IMR-90 (cell line): ENCODE measurements at regions not wholly inside any gene's neighbourhood (a gene's known extent, or its start where the extent isn't known, plus 50 kb on each side); places are given as distances from the start of the nearest gene placed in this dataset.

ENCODE experiments used
- ATAC-seq: fragments of 200-7000 bp; cut with Tn5 transposase; 2 replicates; pipeline ENCODE4 v1.9.1; 2020; ENCODE audit warnings: low read depth, mild to moderate bottlenecking, moderate library complexity
- BruUV-seq: library from RNA; stranded (reverse); fragments of 400-500 nt; replicated peaks from 2 replicates; lab custom pipeline; 2021; lab: Mats Ljungman, UMichigan
- CTCF ChIA-PET: fragments of 300-600 bp; formaldehyde crosslinking; extraction: SDS; loops from one replicate; lab custom pipeline; 2021; ENCODE audit warnings: antibody characterized with exemption; lab: Yijun Ruan, JAX
- POLR2A ChIA-PET: fragments of 300-600 bp; sonication (Branson Sonifier 250); formaldehyde crosslinking; loops from one replicate; lab custom pipeline; 2022; ENCODE audit warnings: antibody characterized with exemption; ENCODE audit not compliant: unreplicated experiment; lab: Charles Lee
- DNase-seq: peaks from one replicate; pipeline ENCODE4 v3.0.0; 2013
- H2AFZ ChIP-seq: replicated peaks from 2 replicates; pipeline ENCODE3; 2013; ENCODE audit warnings: low read length, mild to moderate bottlenecking; ENCODE audit not compliant: poor library complexity
- H2AK5ac ChIP-seq: 2 replicates; pipeline ENCODE4 v1.6.1; 2013; ENCODE audit warnings: low read depth, low read length, inconsistent platforms
- H2AK9ac ChIP-seq: replicated peaks from 2 replicates; pipeline ENCODE3; 2013; ENCODE audit warnings: mild to moderate bottlenecking, low read depth, low read length, moderate library complexity; ENCODE audit not compliant: poor library complexity
- H2BK120ac ChIP-seq: 2 replicates; pipeline ENCODE4 v1.6.1; 2013; ENCODE audit warnings: low read depth, low read length, inconsistent platforms
- H2BK15ac ChIP-seq: 3 replicates; pipeline ENCODE4 v1.6.1; 2013; ENCODE audit warnings: low read depth, low read length, inconsistent platforms
- H2BK20ac ChIP-seq: 2 replicates; pipeline ENCODE4 v1.6.1; 2013; ENCODE audit warnings: low read depth, mild to moderate bottlenecking, inconsistent platforms, low read length, moderate library complexity
- H2BK5ac ChIP-seq: 2 replicates; pipeline ENCODE4 v1.6.1; 2013; ENCODE audit warnings: mild to moderate bottlenecking, low read depth, low read length, inconsistent platforms; ENCODE audit not compliant: poor library complexity, severe bottlenecking
- H3K14ac ChIP-seq: replicated peaks from 2 replicates; pipeline ENCODE4 v1.6.1; 2013; ENCODE audit warnings: low read depth, low read length, inconsistent platforms
- H3K18ac ChIP-seq: 2 replicates; pipeline ENCODE4 v1.6.1; 2013; ENCODE audit warnings: low read depth, low read length, control low read depth
- H3K23ac ChIP-seq: 2 replicates; pipeline ENCODE4 v1.6.1; 2013; ENCODE audit warnings: low read depth, low read length, inconsistent platforms
- H3K27ac ChIP-seq: 2 replicates; pipeline ENCODE4 v1.5.1; 2013; ENCODE audit warnings: mild to moderate bottlenecking, control low read depth, low read length; ENCODE audit not compliant: insufficient read depth
- H3K27me3 ChIP-seq: 2 replicates; pipeline ENCODE4 v1.6.1; 2013; ENCODE audit warnings: low read length; ENCODE audit not compliant: control insufficient read depth, insufficient read depth
- H3K36me3 ChIP-seq: 2 replicates; pipeline ENCODE4 v1.6.1; 2013; ENCODE audit warnings: low read length, mixed read lengths; ENCODE audit not compliant: control insufficient read depth, insufficient read depth
- H3K4ac ChIP-seq: 2 replicates; pipeline ENCODE4 v1.6.1; 2013; ENCODE audit warnings: low read depth, low read length, inconsistent platforms
- H3K4me1 ChIP-seq: 2 replicates; pipeline ENCODE4 v1.6.1; 2013; ENCODE audit warnings: low read length, mixed read lengths; ENCODE audit not compliant: control insufficient read depth, insufficient read depth
- H3K4me2 ChIP-seq: 2 replicates; pipeline ENCODE4 v1.6.1; 2013; ENCODE audit warnings: low read depth, mild to moderate bottlenecking, control low read depth, low read length, moderate library complexity
- H3K4me3 ChIP-seq: 2 replicates; pipeline ENCODE4 v1.5.1; 2013; ENCODE audit warnings: low read depth, mild to moderate bottlenecking, control low read depth, low read length, moderate library complexity; ENCODE audit not compliant: insufficient read depth
- H3K56ac ChIP-seq: 2 replicates; pipeline ENCODE4 v1.6.1; 2013; ENCODE audit warnings: low read length, inconsistent platforms; ENCODE audit not compliant: insufficient read depth; ENCODE audit errors: extremely low read depth
- H3K79me1 ChIP-seq, 2 experiments: 2 replicates each; pipeline ENCODE4 v1.6.1; 2013; ENCODE audit warnings: low read length in 2 of 2, inconsistent platforms in 1 of 2, low read depth in 1 of 2
- H3K9ac ChIP-seq: 2 replicates; pipeline ENCODE4 v1.6.1; 2013; ENCODE audit warnings: low read depth, low read length, control low read depth
- H3K9me1 ChIP-seq: 2 replicates; pipeline ENCODE4 v1.6.1; 2013; ENCODE audit warnings: low read length, inconsistent platforms; ENCODE audit not compliant: insufficient read depth
- H3K9me3 ChIP-seq: 2 replicates; pipeline ENCODE4 v1.6.1; 2013; ENCODE audit warnings: low read length; ENCODE audit not compliant: control insufficient read depth, insufficient read depth
- H4K20me1 ChIP-seq: 2 replicates; pipeline ENCODE4 v1.6.1; 2013; ENCODE audit warnings: low read length, inconsistent platforms; ENCODE audit not compliant: insufficient read depth
- H4K5ac ChIP-seq: 2 replicates; pipeline ENCODE4 v1.6.1; 2013; ENCODE audit warnings: mild to moderate bottlenecking, low read depth, low read length, control low read depth
- H4K8ac ChIP-seq, 2 experiments: 2 replicates each; pipeline ENCODE4 v1.6.1; 2013; ENCODE audit warnings: low read depth in 2 of 2, low read length in 2 of 2, control low read depth in 1 of 2, inconsistent platforms in 1 of 2
- H4K91ac ChIP-seq: 2 replicates; pipeline ENCODE4 v1.6.1; 2013; ENCODE audit warnings: low read depth, low read length, inconsistent platforms; ENCODE audit not compliant: insufficient read depth
- BHLHE40 ChIP-seq: fragments of 150-350 bp; IDR thresholded peaks from 2 replicates; pipeline ENCODE4 v1.6.1; 2016; ENCODE audit warnings: mild to moderate bottlenecking, low read depth, low read length
- CEBPB ChIP-seq: IDR thresholded peaks from 2 replicates; pipeline ENCODE4 v1.6.1; 2012; ENCODE audit warnings: low read depth, low read length, improper control_type of control experiment
- CHD1 ChIP-seq: IDR thresholded peaks from 2 replicates; pipeline ENCODE4 v1.6.1; 2012; ENCODE audit warnings: low read depth, low read length, improper control_type of control experiment
- CTCF ChIP-seq: conservative IDR thresholded peaks from 2 replicates; pipeline ENCODE4 v1.5.1; 2012; ENCODE audit warnings: mild to moderate bottlenecking, low read depth, low read length, improper control_type of control experiment
- ELK1 ChIP-seq: fragments of 150-350 bp; IDR thresholded peaks from 2 replicates; pipeline ENCODE4 v1.6.1; 2016; ENCODE audit warnings: low read depth, mild to moderate bottlenecking, low read length, moderate library complexity, borderline replicate concordance
- FOS ChIP-seq: fragments of 150-350 bp; IDR thresholded peaks from 2 replicates; pipeline ENCODE4 v1.6.1; 2016; ENCODE audit warnings: low read depth, low read length
- MAFK ChIP-seq: IDR thresholded peaks from 2 replicates; pipeline ENCODE4 v1.6.1; 2012; ENCODE audit warnings: low read depth, low read length, improper control_type of control experiment
- MXI1 ChIP-seq: IDR thresholded peaks from 2 replicates; pipeline ENCODE4 v1.6.1; 2012; ENCODE audit warnings: low read depth, mild to moderate bottlenecking, low read length, moderate library complexity, borderline replicate concordance
- NFE2L2 ChIP-seq: fragments of 150-350 bp; IDR thresholded peaks from 2 replicates; pipeline ENCODE4 v1.6.1; 2016; ENCODE audit warnings: low read depth, mild to moderate bottlenecking, low read length
- POLR2A ChIP-seq: IDR thresholded peaks from 2 replicates; pipeline ENCODE4 v1.6.1; 2012; ENCODE audit warnings: mild to moderate bottlenecking, low read depth, low read length
- RAD21 ChIP-seq: IDR thresholded peaks from 2 replicates; pipeline ENCODE4 v1.6.1; 2012; ENCODE audit warnings: low read length, improper control_type of control experiment
- RCOR1 ChIP-seq: IDR thresholded peaks from 2 replicates; pipeline ENCODE4 v1.6.1; 2012; ENCODE audit warnings: mild to moderate bottlenecking, low read length, improper control_type of control experiment; ENCODE audit not compliant: insufficient replicate concordance
- RFX5 ChIP-seq: IDR thresholded peaks from 2 replicates; pipeline ENCODE4 v1.8.0; 2012; ENCODE audit warnings: low read depth, mild to moderate bottlenecking, low read length, moderate library complexity
- SMC3 ChIP-seq: fragments of 150-350 bp; IDR thresholded peaks from 2 replicates; pipeline ENCODE4 v1.6.1; 2016; ENCODE audit warnings: low read depth, mild to moderate bottlenecking, antibody characterized with exemption, low read length, moderate library complexity
- USF2 ChIP-seq: fragments of 150-350 bp; IDR thresholded peaks from 2 replicates; pipeline ENCODE4 v1.6.1; 2017; ENCODE audit warnings: mild to moderate bottlenecking, antibody characterized with exemption, low read length, low read depth
- WGBS, 2 experiments: methylation state at CpG; one replicate each; pipeline versions ENCODE4 v1.1.5 to v1.1.7; 2013; ENCODE audit warnings: missing lambda C conversion rate in 2 of 2; ENCODE audit not compliant: insufficient read length in 1 of 2; ENCODE audit errors: extremely low coverage in 2 of 2; 5-methylcytosine and 5-hydroxymethylcytosine counted together
- dilution Hi-C: fragments of 300-500 bp; cut with HindIII; formaldehyde crosslinking; loops from one replicate; pipeline ENCODE4 v1.14.3; 2018; ENCODE audit warnings: low sequenced_read_pairs; ENCODE audit not compliant: unreplicated experiment
- in situ Hi-C: fragments of 300-500 bp; cut with MboI; formaldehyde crosslinking; loops from 3 replicates; pipeline ENCODE4 v1.14.3; 2019; ENCODE audit warnings: low sequenced_read_pairs, inconsistent platforms, mixed read lengths
- intact Hi-C: fragments of 100-400 bp; cut with micrococcal nuclease; formaldehyde crosslinking; loops from 2 replicates; pipeline ENCODE4 v1.10.0; 2022

GRCh38 chr2:241948901-241949735 is 79.6 kb downstream of the RTP5 start:
- intact Hi-C loops = no loop called here
- H2BK15ac ChIP-seq = no peak overlapping the region
- no peak overlapping the region for H2BK20ac ChIP-seq
- no peak overlapping the region for H4K5ac ChIP-seq
- ChIA-PET CTCF (no interaction called here), POLR2A (no interaction called here)
- no peak overlapping the region for H4K8ac ChIP-seq
- H3K79me1 ChIP-seq = no peaks in the 10 kb centered on the region
- ATAC-seq (no peak), DNase-seq (no peak)
- dilution Hi-C loops = no loop called here
- H4K91ac ChIP-seq = no peak overlapping the region
- H2AK9ac ChIP-seq = no peak overlapping the region
- H2BK5ac ChIP-seq = no peak overlapping the region
- H3K27ac ChIP-seq = no peak overlapping the region
- no peak overlapping the region for H3K56ac ChIP-seq
- H2AFZ ChIP-seq = peak overlapping the region; percentile 14
- no peak overlapping the region for H3K4me2 ChIP-seq
- 89% methylated on average over 8 of the region's 31 CpGs; no CpG with 5 or more reads in 1 of the 2 experiments for WGBS, 2 experiments
- peaks cover 14% of the 10 kb centered on the region for H3K27me3 ChIP-seq
- H2AK5ac ChIP-seq = no peak overlapping the region
- H3K9ac ChIP-seq = no peak overlapping the region
- no peak overlapping the region for H3K4ac ChIP-seq
- H3K9me3 ChIP-seq = no peaks in the 10 kb centered on the region
- H3K23ac ChIP-seq = no peak overlapping the region
- in situ Hi-C loops = no loop called here
- no TSS peak for BruUV-seq
- no peaks in the 10 kb centered on the region for H3K4me1 ChIP-seq
- H3K36me3 ChIP-seq = no peaks in the 10 kb centered on the region
- no peak overlapping the region for H3K14ac ChIP-seq
- H4K20me1 ChIP-seq = 0 out of 2 replicates have a peak, but pooled peaks cover 3% of the 10 kb centered on the region
- no peak overlapping the region for H3K18ac ChIP-seq
- no peak overlapping the region for H3K4me3 ChIP-seq
- H3K9me1 ChIP-seq = peaks cover 2% of the 10 kb centered on the region; the same call in 1 of the 2 replicates
- H2BK120ac ChIP-seq = no peak overlapping the region
- TF ChIP-seq MAFK (no peak), CEBPB (no peak), SMC3 (no peak), MXI1 (no peak), RCOR1 (no peak), RFX5 (no peak), NFE2L2 (no peak), POLR2A (no peak), CTCF (no peak), USF2 (no peak), RAD21 (no peak), BHLHE40 (no peak), CHD1 (no peak), ELK1 (no peak), FOS (no peak)
